Upper lobe of right lung (tissue), 1 donor: ENCODE measurements at regions not wholly inside any gene's neighbourhood (a gene's known extent, or its start where the extent isn't known, plus 50 kb on each side); places are given as distances from the start of the nearest gene placed in this dataset.

Experiments
- ATAC-seq: fragments of 200-7000 bp; cut with Tn5 transposase; one replicate; pipeline ENCODE4 v1.9.1; 2020; ENCODE audit warnings: mild to moderate bottlenecking, moderate library complexity
- DNase-seq: peaks from one replicate; pipeline ENCODE4 v3.0.0-alpha.2; 2020
- H3K27ac ChIP-seq: fragments of 200-600 bp; one replicate; pipeline ENCODE4 v1.8.0; 2022
- H3K27me3 ChIP-seq: fragments of 200-600 bp; one replicate; pipeline ENCODE4 v1.8.0; 2022; ENCODE audit warnings: mild to moderate bottlenecking
- H3K36me3 ChIP-seq: fragments of 200-600 bp; one replicate; pipeline ENCODE4 v1.8.0; 2022
- H3K4me1 ChIP-seq: fragments of 200-600 bp; one replicate; pipeline ENCODE4 v1.8.0; 2022
- H3K4me3 ChIP-seq: fragments of 200-600 bp; one replicate; pipeline ENCODE4 v1.8.0; 2022; ENCODE audit warnings: mild to moderate bottlenecking
- H3K9me3 ChIP-seq: fragments of 200-600 bp; one replicate; pipeline ENCODE4 v1.8.0; 2022
- intact Hi-C: fragments of 100-400 bp; cut with DNase I; formaldehyde crosslinking; loops from one replicate; pipeline ENCODE4 v1.11.0; 2022
- TF ChIP-seq, protein P1 (sequence below): fragments of 200-600 bp; IDR thresholded peaks from one replicate; pipeline ENCODE4 v1.8.0; 2022; ENCODE audit warnings: antibody characterized with exemption
- donor health status: DM: no; HTN: yes; CAD: no; lungs with severe emphysema.

- intact Hi-C loops: no loop called here
- H3K27me3 ChIP-seq: peaks cover 3% of the 10 kb centered on the region
- H3K27ac ChIP-seq: no peak overlapping the region
- no peak overlapping the region for H3K4me3 ChIP-seq
- no peaks in the 10 kb centered on the region for H3K4me1 ChIP-seq
- TF ChIP-seq, protein P1, sequence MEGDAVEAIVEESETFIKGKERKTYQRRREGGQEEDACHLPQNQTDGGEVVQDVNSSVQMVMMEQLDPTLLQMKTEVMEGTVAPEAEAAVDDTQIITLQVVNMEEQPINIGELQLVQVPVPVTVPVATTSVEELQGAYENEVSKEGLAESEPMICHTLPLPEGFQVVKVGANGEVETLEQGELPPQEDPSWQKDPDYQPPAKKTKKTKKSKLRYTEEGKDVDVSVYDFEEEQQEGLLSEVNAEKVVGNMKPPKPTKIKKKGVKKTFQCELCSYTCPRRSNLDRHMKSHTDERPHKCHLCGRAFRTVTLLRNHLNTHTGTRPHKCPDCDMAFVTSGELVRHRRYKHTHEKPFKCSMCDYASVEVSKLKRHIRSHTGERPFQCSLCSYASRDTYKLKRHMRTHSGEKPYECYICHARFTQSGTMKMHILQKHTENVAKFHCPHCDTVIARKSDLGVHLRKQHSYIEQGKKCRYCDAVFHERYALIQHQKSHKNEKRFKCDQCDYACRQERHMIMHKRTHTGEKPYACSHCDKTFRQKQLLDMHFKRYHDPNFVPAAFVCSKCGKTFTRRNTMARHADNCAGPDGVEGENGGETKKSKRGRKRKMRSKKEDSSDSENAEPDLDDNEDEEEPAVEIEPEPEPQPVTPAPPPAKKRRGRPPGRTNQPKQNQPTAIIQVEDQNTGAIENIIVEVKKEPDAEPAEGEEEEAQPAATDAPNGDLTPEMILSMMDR: no peak
- no peaks in the 10 kb centered on the region for H3K9me3 ChIP-seq
- ATAC-seq: no peak
- no peak for DNase-seq
- H3K36me3 ChIP-seq: no peaks in the 10 kb centered on the region
These were observed 55.5 kb downstream of the PRR15 start for GRCh38 chr7:29619111-29619510.

- DNase-seq: no peak
- Histone ChIP-seq H3K9me3 (no peaks in the 10 kb centered on the region), H3K36me3 (no peaks in the 10 kb centered on the region), H3K4me3 (no peak overlapping the region), H3K4me1 (no peaks in the 10 kb centered on the region), H3K27me3 (peaks cover 3% of the 10 kb centered on the region), H3K27ac (no peak overlapping the region)
- TF ChIP-seq, protein P1: no peak
- ATAC-seq: no peak
- intact Hi-C loops: no loop called here
These were observed 56.4 kb downstream of the PRR15 start for GRCh38 chr7:29619848-29620555.

GRCh38 chr7:29620556-29620930, 56.9 kb downstream of the PRR15 start:
- no peak for ATAC-seq

GRCh38 chr7:29622335-29623265, 59.0 kb downstream of the PRR15 start:
- no peak overlapping the region for H3K4me3 ChIP-seq
- no peaks in the 10 kb centered on the region for H3K36me3 ChIP-seq
- DNase-seq: no peak
- H3K4me1 ChIP-seq: no peaks in the 10 kb centered on the region
- ATAC-seq: no peak
- TF ChIP-seq, protein P1: no peak
- H3K27me3 ChIP-seq: no peaks in the 10 kb centered on the region
- no peak overlapping the region for H3K27ac ChIP-seq
- no peaks in the 10 kb centered on the region for H3K9me3 ChIP-seq
- intact Hi-C loops: no loop called here

More at GRCh38 chr7:29620556-29620930, 56.9 kb downstream of the PRR15 start:
- TF ChIP-seq, protein P1: no peak
- no peaks in the 10 kb centered on the region for H3K9me3 ChIP-seq
- DNase-seq: no peak
- H3K4me1 ChIP-seq: no peaks in the 10 kb centered on the region
- intact Hi-C loops: no loop called here
- H3K4me3 ChIP-seq: no peak overlapping the region
- no peaks in the 10 kb centered on the region for H3K36me3 ChIP-seq
- H3K27me3 ChIP-seq: peaks cover 3% of the 10 kb centered on the region
- H3K27ac ChIP-seq: no peak overlapping the region

GRCh38 chr7:29623973-29624372, 60.3 kb downstream of the PRR15 start:
- no peaks in the 10 kb centered on the region for H3K36me3 ChIP-seq
- no peaks in the 10 kb centered on the region for H3K27me3 ChIP-seq
- DNase-seq (no peak), ATAC-seq (no peak)
- H3K27ac ChIP-seq: no peak overlapping the region
- intact Hi-C loops: no loop called here
- TF ChIP-seq, protein P1: no peak
- no peak overlapping the region for H3K4me3 ChIP-seq
- no peaks in the 10 kb centered on the region for H3K9me3 ChIP-seq
- no peaks in the 10 kb centered on the region for H3K4me1 ChIP-seq
